ENCODE measurements at regions not wholly inside any gene's neighbourhood (a gene's known extent, or its start where the extent isn't known, plus 50 kb on each side); places are given as distances from the start of the nearest gene placed in this dataset.

DNA sequence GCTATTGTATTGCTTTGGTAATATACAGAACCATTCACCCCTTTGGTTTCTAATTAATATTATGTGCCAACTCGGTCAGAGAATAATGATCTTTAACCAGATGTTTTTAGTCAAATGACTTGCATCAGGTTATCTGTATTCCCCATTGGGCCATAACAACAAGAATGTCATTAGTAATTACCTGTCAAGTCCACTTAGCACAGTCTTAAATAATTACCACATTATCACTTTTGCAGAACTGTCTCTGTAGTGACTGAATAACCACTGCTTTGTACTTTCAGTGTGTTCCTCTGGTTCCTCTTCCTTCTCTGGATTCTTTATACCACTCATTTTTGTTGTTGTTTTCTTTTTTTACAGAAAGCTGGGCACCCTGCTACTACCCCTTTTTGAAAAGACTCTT lies 257.7 kb upstream of the SPOCK3 start:
- ChIA-PET POLR2A (no interaction called here), RAD21 (ENCODE audit: low non-redundant PET in 1 of 2, low total read pairs in 2 of 2, uncharacterized antibody in 2 of 2, unreplicated experiment in 2 of 2) (no interaction called here), CTCF (no interaction called here)
- intact Hi-C loops (cut with micrococcal nuclease) = no loop called here
- Histone ChIP-seq H3K9me3 (ENCODE audit: control insufficient read depth in 1 of 2, insufficient read depth in 1 of 2, low read depth in 1 of 2, low read length in 2 of 2) (no peaks in the 10 kb centered on the region; a peak in 1 of 4 replicates), H3K27me3 (ENCODE audit: insufficient read depth, low read length) (no peaks in the 10 kb centered on the region), H3K36me3 (ENCODE audit: control insufficient read depth in 1 of 2, insufficient read depth in 2 of 2, low read length in 2 of 2) (no peaks in the 10 kb centered on the region), H3K4me2 (ENCODE audit: low read length) (no peak overlapping the region), H3K9me2 (ENCODE audit: insufficient read depth) (no peaks in the 10 kb centered on the region), H4K20me1 (ENCODE audit: insufficient read depth) (no peaks in the 10 kb centered on the region), H3K79me2 (ENCODE audit: insufficient read depth, low read length) (no peaks in the 10 kb centered on the region), H3K27ac (ENCODE audit: low read depth, low read length) (no peak overlapping the region), H3K4me3 (replicated peaks in 1 of 2; ENCODE audit: low read depth in 1 of 2, low read length in 2 of 2) (no peak overlapping the region), H3K4me1 (ENCODE audit: control insufficient read depth in 1 of 2, insufficient read depth in 2 of 2, low read length in 2 of 2) (no peaks in the 10 kb centered on the region), H3K9ac (ENCODE audit: low read length) (no peak overlapping the region), H2AFZ (ENCODE audit: low read depth, low read length, poor library complexity, severe bottlenecking) (no peak overlapping the region)
- TF ChIP-seq EZH2phosphoT487 (IDR thresholded peaks at IDR 0.05; ENCODE audit: borderline replicate concordance) = no peak
- TF ChIP-seq, protein P1, sequence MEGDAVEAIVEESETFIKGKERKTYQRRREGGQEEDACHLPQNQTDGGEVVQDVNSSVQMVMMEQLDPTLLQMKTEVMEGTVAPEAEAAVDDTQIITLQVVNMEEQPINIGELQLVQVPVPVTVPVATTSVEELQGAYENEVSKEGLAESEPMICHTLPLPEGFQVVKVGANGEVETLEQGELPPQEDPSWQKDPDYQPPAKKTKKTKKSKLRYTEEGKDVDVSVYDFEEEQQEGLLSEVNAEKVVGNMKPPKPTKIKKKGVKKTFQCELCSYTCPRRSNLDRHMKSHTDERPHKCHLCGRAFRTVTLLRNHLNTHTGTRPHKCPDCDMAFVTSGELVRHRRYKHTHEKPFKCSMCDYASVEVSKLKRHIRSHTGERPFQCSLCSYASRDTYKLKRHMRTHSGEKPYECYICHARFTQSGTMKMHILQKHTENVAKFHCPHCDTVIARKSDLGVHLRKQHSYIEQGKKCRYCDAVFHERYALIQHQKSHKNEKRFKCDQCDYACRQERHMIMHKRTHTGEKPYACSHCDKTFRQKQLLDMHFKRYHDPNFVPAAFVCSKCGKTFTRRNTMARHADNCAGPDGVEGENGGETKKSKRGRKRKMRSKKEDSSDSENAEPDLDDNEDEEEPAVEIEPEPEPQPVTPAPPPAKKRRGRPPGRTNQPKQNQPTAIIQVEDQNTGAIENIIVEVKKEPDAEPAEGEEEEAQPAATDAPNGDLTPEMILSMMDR (IDR thresholded peaks at IDR 0.05 in 2 of 3, conservative IDR thresholded peaks at IDR 0.05 in 1 of 3; ENCODE audit: borderline replicate concordance in 1 of 3, insufficient read depth in 1 of 3, low read depth in 2 of 3, low read length in 2 of 3) = no peak
- TF ChIP-seq EGR1 (IDR thresholded peaks at IDR 0.05; ENCODE audit: low read depth) = no peak
- no peak for TF ChIP-seq SP1 (IDR thresholded peaks at IDR 0.05; ENCODE audit: low read depth)
- ATAC-seq (no peak), DNase-seq (ENCODE audit: low read depth, low spot score) (no peak)
- no TSS peak for BruUV-seq (replicated peaks)

DNA sequence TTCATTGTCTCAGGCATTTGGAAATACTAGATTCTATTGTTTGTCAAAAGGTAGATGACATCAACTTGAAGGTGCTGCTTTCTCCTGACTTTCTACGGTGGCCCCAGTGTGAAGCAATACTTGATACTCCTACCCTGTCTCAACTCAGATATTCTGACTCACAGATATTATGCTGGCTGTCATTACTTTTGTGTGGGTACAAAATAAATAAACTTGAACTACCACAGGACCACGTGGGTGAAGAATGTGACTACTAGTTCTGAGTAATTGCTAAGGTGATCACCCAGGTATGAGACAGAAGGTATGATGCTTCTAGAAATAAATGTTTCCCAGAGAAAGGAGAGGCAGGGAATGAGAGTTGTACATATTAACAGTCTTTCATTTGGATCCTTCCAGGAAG lies 275.3 kb upstream of the SPOCK3 start:
- intact Hi-C loops (cut with micrococcal nuclease) = no loop called here
- ChIA-PET POLR2A (no interaction called here), RAD21 (ENCODE audit: low non-redundant PET in 1 of 2, low total read pairs in 2 of 2, uncharacterized antibody in 2 of 2, unreplicated experiment in 2 of 2) (no interaction called here), CTCF (no interaction called here)
- H4K20me1 ChIP-seq (ENCODE audit: insufficient read depth) = no peaks in the 10 kb centered on the region
- H3K4me3 ChIP-seq (replicated peaks in 1 of 2; ENCODE audit: low read depth in 1 of 2, low read length in 2 of 2) = no peak overlapping the region
- no peaks in the 10 kb centered on the region for H3K9me2 ChIP-seq (ENCODE audit: insufficient read depth)
- no peaks in the 10 kb centered on the region for H3K9me3 ChIP-seq (ENCODE audit: control insufficient read depth in 1 of 2, insufficient read depth in 1 of 2, low read depth in 1 of 2, low read length in 2 of 2)
- BruUV-seq (replicated peaks) = no TSS peak
- no peaks in the 10 kb centered on the region for H3K4me1 ChIP-seq (ENCODE audit: control insufficient read depth in 1 of 2, insufficient read depth in 2 of 2, low read length in 2 of 2)
- ATAC-seq (no peak), DNase-seq (ENCODE audit: low read depth, low spot score) (no peak)
- no peak overlapping the region for H3K9ac ChIP-seq (ENCODE audit: low read length)
- no peak overlapping the region for H2AFZ ChIP-seq (ENCODE audit: low read depth, low read length, poor library complexity, severe bottlenecking)
- no peak overlapping the region for H3K27ac ChIP-seq (ENCODE audit: low read depth, low read length)
- H3K36me3 ChIP-seq (ENCODE audit: control insufficient read depth in 1 of 2, insufficient read depth in 2 of 2, low read length in 2 of 2) = no peaks in the 10 kb centered on the region
- H3K79me2 ChIP-seq (ENCODE audit: insufficient read depth, low read length) = no peaks in the 10 kb centered on the region
- H3K27me3 ChIP-seq (ENCODE audit: insufficient read depth, low read length) = no peaks in the 10 kb centered on the region
- TF ChIP-seq POLR2A (IDR thresholded peaks at IDR 0.05; ENCODE audit: borderline replicate concordance, extremely low read depth, insufficient read depth, insufficient read length) (no peak), CBX3 (IDR thresholded peaks at IDR 0.05; ENCODE audit: low read depth) (no peak), ZFX (IDR thresholded peaks at IDR 0.05) (no peak), ATF3 (IDR thresholded peaks at IDR 0.05) (no peak), MAX (IDR thresholded peaks at IDR 0.05) (no peak), SP1 (IDR thresholded peaks at IDR 0.05; ENCODE audit: low read depth) (no peak), CEBPB (IDR thresholded peaks at IDR 0.05; ENCODE audit: low read depth) (no peak), ZNF274 (IDR thresholded peaks at IDR 0.05; ENCODE audit: low read depth, low read length) (no peak)
- H3K4me2 ChIP-seq (ENCODE audit: low read length) = no peak overlapping the region

Data from HCT116 (cell line).